Activated CD4-positive, alpha-beta T cell treated with anti-CD3 and anti-CD28 coated beads, Interleukin-2, amount 10 ng/mL, durations not matched to agents 24 days and 14 days (primary cell): ENCODE measurements at regions not wholly inside any gene's neighbourhood (a gene's known extent, or its start where the extent isn't known, plus 50 kb on each side); places are given as distances from the start of the nearest gene placed in this dataset.

Source experiments
- DNase-seq: peaks from one replicate; pipeline ENCODE4 v3.0.0; 2022
- H3K27ac Mint-ChIP-seq: one replicate; pipeline ENCODE4 v1.8.0; 2022; ENCODE audit warnings: mild to moderate bottlenecking, mixed read lengths
- H3K27me3 Mint-ChIP-seq: one replicate; pipeline ENCODE4 v1.8.0; 2022; ENCODE audit warnings: mixed read lengths
- H3K36me3 Mint-ChIP-seq: one replicate; pipeline ENCODE4 v1.8.0; 2022; ENCODE audit warnings: low read depth, mild to moderate bottlenecking, mixed read lengths
- H3K4me1 Mint-ChIP-seq: one replicate; pipeline ENCODE4 v1.8.0; 2021; ENCODE audit warnings: mixed read lengths
- H3K4me3 Mint-ChIP-seq: one replicate; pipeline ENCODE4 v1.8.0; 2022; ENCODE audit warnings: mild to moderate bottlenecking, moderate library complexity, mixed read lengths
- H3K9me3 Mint-ChIP-seq: one replicate; pipeline ENCODE4 v1.8.0; 2021; ENCODE audit warnings: mixed read lengths
- intact Hi-C: fragments of 100-400 bp; cut with micrococcal nuclease; formaldehyde crosslinking; loops from one replicate; pipeline ENCODE4 v1.15.1; 2023

- H3K9me3 Mint-ChIP-seq, result no peaks in the 10 kb centered on the region
- no peaks in the 10 kb centered on the region for H3K36me3 Mint-ChIP-seq
- intact Hi-C loops, result no loop called here
- H3K4me1 Mint-ChIP-seq, result no peaks in the 10 kb centered on the region
- no peak overlapping the region for H3K27ac Mint-ChIP-seq
- no peak overlapping the region for H3K4me3 Mint-ChIP-seq
- no peak for DNase-seq
- no peaks in the 10 kb centered on the region for H3K27me3 Mint-ChIP-seq
Measured at GRCh38 chr16:85432606-85433005, 180.5 kb upstream of the GSE1 start.

- Mint-ChIP-seq H3K4me3 (no peak overlapping the region), H3K9me3 (no peaks in the 10 kb centered on the region), H3K27ac (no peak overlapping the region), H3K36me3 (no peaks in the 10 kb centered on the region), H3K4me1 (no peaks in the 10 kb centered on the region), H3K27me3 (no peaks in the 10 kb centered on the region)
- intact Hi-C loops, result no loop called here
- no peak for DNase-seq
Measured at GRCh38 chr16:85433477-85433876, 179.6 kb upstream of the GSE1 start.

GRCh38 chr16:85435286-85435685 lies 177.8 kb upstream of the GSE1 start:
- Mint-ChIP-seq H3K4me1 (no peaks in the 10 kb centered on the region), H3K36me3 (no peaks in the 10 kb centered on the region), H3K4me3 (no peak overlapping the region), H3K9me3 (no peaks in the 10 kb centered on the region), H3K27ac (no peak overlapping the region), H3K27me3 (no peaks in the 10 kb centered on the region)
- DNase-seq, result no peak
- intact Hi-C loops, result no loop called here

- no peaks in the 10 kb centered on the region for H3K36me3 Mint-ChIP-seq
- no peaks in the 10 kb centered on the region for H3K27me3 Mint-ChIP-seq
- H3K4me3 Mint-ChIP-seq, result no peak overlapping the region
- intact Hi-C loops, result no loop called here
- no peak for DNase-seq
- no peak overlapping the region for H3K27ac Mint-ChIP-seq
- no peaks in the 10 kb centered on the region for H3K9me3 Mint-ChIP-seq
- H3K4me1 Mint-ChIP-seq, result no peaks in the 10 kb centered on the region
Measured at GRCh38 chr16:85435700-85436099, 177.4 kb upstream of the GSE1 start.

- intact Hi-C loops, result no loop called here
- no peak for DNase-seq
- H3K36me3 Mint-ChIP-seq, result no peaks in the 10 kb centered on the region
- H3K27me3 Mint-ChIP-seq, result no peaks in the 10 kb centered on the region
- H3K4me1 Mint-ChIP-seq, result no peaks in the 10 kb centered on the region
- no peaks in the 10 kb centered on the region for H3K9me3 Mint-ChIP-seq
- no peak overlapping the region for H3K4me3 Mint-ChIP-seq
- H3K27ac Mint-ChIP-seq, result no peak overlapping the region
Measured at GRCh38 chr16:85436207-85436606, 176.9 kb upstream of the GSE1 start.

GRCh38 chr16:85436636-85437165 lies 176.4 kb upstream of the GSE1 start:
- intact Hi-C loops, result no loop called here
- Mint-ChIP-seq H3K9me3 (no peaks in the 10 kb centered on the region), H3K4me1 (no peaks in the 10 kb centered on the region), H3K27me3 (no peaks in the 10 kb centered on the region), H3K27ac (no peak overlapping the region), H3K36me3 (no peaks in the 10 kb centered on the region), H3K4me3 (no peak overlapping the region)
- DNase-seq, result no peak

GRCh38 chr16:85437166-85438052 lies 175.7 kb upstream of the GSE1 start:
- no peaks in the 10 kb centered on the region for H3K27me3 Mint-ChIP-seq
- H3K9me3 Mint-ChIP-seq, result no peaks in the 10 kb centered on the region
- H3K36me3 Mint-ChIP-seq, result no peaks in the 10 kb centered on the region
- intact Hi-C loops, result no loop called here
- no peak overlapping the region for H3K4me3 Mint-ChIP-seq
- H3K27ac Mint-ChIP-seq, result no peak overlapping the region
- no peaks in the 10 kb centered on the region for H3K4me1 Mint-ChIP-seq
- no peak for DNase-seq

- Mint-ChIP-seq H3K27ac (no peak overlapping the region), H3K9me3 (no peaks in the 10 kb centered on the region), H3K36me3 (no peaks in the 10 kb centered on the region), H3K4me3 (no peak overlapping the region), H3K27me3 (no peaks in the 10 kb centered on the region), H3K4me1 (no peaks in the 10 kb centered on the region)
- intact Hi-C loops, result no loop called here
- DNase-seq, result no peak
Measured at GRCh38 chr16:85438981-85439685, 174.0 kb upstream of the GSE1 start.

GRCh38 chr16:85440744-85441143 lies 172.4 kb upstream of the GSE1 start:
- intact Hi-C loops, result no loop called here
- no peaks in the 10 kb centered on the region for H3K27me3 Mint-ChIP-seq
- no peaks in the 10 kb centered on the region for H3K4me1 Mint-ChIP-seq
- no peak overlapping the region for H3K4me3 Mint-ChIP-seq
- no peak overlapping the region for H3K27ac Mint-ChIP-seq
- H3K36me3 Mint-ChIP-seq, result no peaks in the 10 kb centered on the region
- DNase-seq, result no peak
- H3K9me3 Mint-ChIP-seq, result no peaks in the 10 kb centered on the region

GRCh38 chr16:85441189-85441889 lies 171.8 kb upstream of the GSE1 start:
- H3K4me1 Mint-ChIP-seq, result no peaks in the 10 kb centered on the region
- no peak overlapping the region for H3K4me3 Mint-ChIP-seq
- intact Hi-C loops, result no loop called here
- no peaks in the 10 kb centered on the region for H3K9me3 Mint-ChIP-seq
- no peaks in the 10 kb centered on the region for H3K36me3 Mint-ChIP-seq
- H3K27me3 Mint-ChIP-seq, result no peaks in the 10 kb centered on the region
- no peak overlapping the region for H3K27ac Mint-ChIP-seq
- no peak for DNase-seq

- H3K9me3 Mint-ChIP-seq, result no peaks in the 10 kb centered on the region
- no peaks in the 10 kb centered on the region for H3K27me3 Mint-ChIP-seq
- H3K36me3 Mint-ChIP-seq, result no peaks in the 10 kb centered on the region
- H3K4me1 Mint-ChIP-seq, result no peaks in the 10 kb centered on the region
- no peak overlapping the region for H3K4me3 Mint-ChIP-seq
- no peak for DNase-seq
- H3K27ac Mint-ChIP-seq, result no peak overlapping the region
- intact Hi-C loops, result no loop called here
Measured at GRCh38 chr16:85441890-85442670, 171.0 kb upstream of the GSE1 start.

GRCh38 chr16:85443116-85443515 lies 170.0 kb upstream of the GSE1 start:
- Mint-ChIP-seq H3K4me1 (no peaks in the 10 kb centered on the region), H3K36me3 (no peaks in the 10 kb centered on the region), H3K9me3 (no peaks in the 10 kb centered on the region), H3K27me3 (peaks cover 2% of the 10 kb centered on the region), H3K4me3 (no peak overlapping the region), H3K27ac (no peak overlapping the region)
- DNase-seq, result no peak
- intact Hi-C loops, result no loop called here

- intact Hi-C loops, result no loop called here
- H3K27me3 Mint-ChIP-seq, result peaks cover 3% of the 10 kb centered on the region
- H3K36me3 Mint-ChIP-seq, result no peaks in the 10 kb centered on the region
- H3K4me1 Mint-ChIP-seq, result no peaks in the 10 kb centered on the region
- H3K9me3 Mint-ChIP-seq, result no peaks in the 10 kb centered on the region
- H3K27ac Mint-ChIP-seq, result no peak overlapping the region
- H3K4me3 Mint-ChIP-seq, result no peak overlapping the region
- no peak for DNase-seq
Measured at GRCh38 chr16:85443531-85443930, 169.6 kb upstream of the GSE1 start.
